Body of pancreas (tissue), 4 donors: ENCODE measurements at regions not wholly inside any gene's neighbourhood (a gene's known extent, or its start where the extent isn't known, plus 50 kb on each side); places are given as distances from the start of the nearest gene placed in this dataset.

Experiments
- ATAC-seq: fragments of 150-250 bp; one replicate; pipeline ENCODE4 v1.9.1; 2016
- DNase-seq, 4 donors: peaks; one replicate each; pipeline ENCODE4 v3.0.0-alpha.2; 2019
- H3K27ac ChIP-seq, 4 donors: fragments of 200-600 bp; sonication (generic); 1 replicate in 3 of 4; 2 replicates in 1 of 4; pipeline versions ENCODE4 v1.5.1 to v1.6.1; 2016 to 2019; ENCODE audit warnings: mild to moderate bottlenecking in 1 of 4, mixed read lengths in 1 of 4, moderate library complexity in 1 of 4
- H3K27me3 ChIP-seq, 2 donors: fragments of 200-600 bp; sonication (generic); one replicate each; pipeline ENCODE4 v1.6.0; 2016; ENCODE audit warnings: mild to moderate bottlenecking in 1 of 2
- H3K36me3 ChIP-seq, 2 donors: fragments of 200-600 bp; sonication (generic); replicated peaks in 1 of 2; 2 replicates each; pipeline ENCODE4 v1.5.1; 2016; ENCODE audit warnings: low read depth in 2 of 2; ENCODE audit not compliant: insufficient read depth in 1 of 2
- H3K4me1 ChIP-seq: fragments of 200-600 bp; sonication (generic); one replicate; pipeline ENCODE4 v1.6.0; 2016
- H3K4me3 ChIP-seq, 2 donors: fragments of 200-600 bp; sonication (generic); 1 replicate in 1 of 2; 2 replicates in 1 of 2; pipeline ENCODE4 v1.5.1; 2016 to 2019
- H3K9me3 ChIP-seq, 3 donors: fragments of 200-600 bp; sonication (generic); 1 replicate in 2 of 3; 2 replicates in 1 of 3; pipeline ENCODE4 v1.5.1; 2016
- CTCF ChIP-seq, 7 experiments: fragments of 450-650 bp in 4 of 7; fragments of 200-600 bp in 3 of 7; sonication (generic) in 3 of 7; IDR thresholded peaks; one replicate each; pipeline ENCODE4 v1.5.1; 2016 to 2019; ENCODE audit warnings: antibody characterized with exemption in 7 of 7
- POLR2A ChIP-seq, 3 donors: fragments of 450-650 bp; IDR thresholded peaks; one replicate each; pipeline ENCODE4 v1.6.1; 2016; ENCODE audit warnings: antibody characterized with exemption in 3 of 3, mild to moderate bottlenecking in 2 of 3
- WGBS, 2 donors: methylation state at CpG; one replicate each; pipeline ENCODE4 v1.1.5; 2017; 5-methylcytosine and 5-hydroxymethylcytosine counted together
- intact Hi-C: fragments of 100-400 bp; cut with DNase I; formaldehyde crosslinking; loops from one replicate; pipeline ENCODE4 v1.15.1; 2023

GRCh38 chr4:11602606-11603340, 174.1 kb upstream of the HS3ST1 start:
- Histone ChIP-seq H3K36me3 (no peaks in the 10 kb centered on the region), H3K4me1 (no peaks in the 10 kb centered on the region), H3K9me3 (no peaks in the 10 kb centered on the region), H3K27ac (no peak overlapping the region), H3K27me3 (no peaks in the 10 kb centered on the region), H3K4me3 (no peak overlapping the region)
- ATAC-seq = no peak
- intact Hi-C loops = no loop called here
- TF ChIP-seq POLR2A (IDR thresholded peaks at IDR 0.05) (no peak), CTCF (IDR thresholded peaks at IDR 0.05) (no peak)
- 39 to 66% methylated on average over 7 of the region's 7 CpGs for WGBS, 2 donors
- DNase-seq = no peak

DNA sequence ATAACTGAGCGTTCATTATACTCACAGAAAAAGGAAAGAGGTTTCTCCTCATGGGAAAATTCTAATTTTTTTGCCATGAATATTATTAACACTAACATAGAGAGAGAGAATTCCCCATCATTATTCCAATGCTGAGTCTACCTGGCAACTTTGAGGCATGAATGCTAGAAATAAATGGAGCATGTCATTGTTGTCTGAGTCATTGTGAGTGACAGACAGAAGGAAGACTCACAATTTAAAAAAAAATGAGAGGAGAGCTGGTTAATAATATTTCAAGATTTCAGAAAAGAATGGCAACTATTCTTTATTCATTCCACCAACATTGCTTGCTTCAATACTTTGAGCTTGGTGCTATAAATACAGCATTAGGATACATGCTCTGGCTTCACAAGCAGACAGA, 170.4 kb upstream of the HS3ST1 start:
- Histone ChIP-seq H3K36me3 (no peaks in the 10 kb centered on the region), H3K4me3 (no peak overlapping the region), H3K27ac (no peak overlapping the region), H3K9me3 (no peaks in the 10 kb centered on the region), H3K27me3 (no peaks in the 10 kb centered on the region), H3K4me1 (no peaks in the 10 kb centered on the region)
- ATAC-seq = no peak
- DNase-seq = no peak
- intact Hi-C loops = no loop called here
- no peak for TF ChIP-seq CTCF (IDR thresholded peaks at IDR 0.05)
- TF ChIP-seq POLR2A (IDR thresholded peaks at IDR 0.05) = no peak
- WGBS, 2 donors = 0 to 77% methylated on average over 1 of the region's 1 CpG

GRCh38 chr4:11598591-11598990, 169.9 kb upstream of the HS3ST1 start:
- Histone ChIP-seq H3K4me3 (no peak overlapping the region), H3K9me3 (no peaks in the 10 kb centered on the region), H3K4me1 (no peaks in the 10 kb centered on the region), H3K27me3 (no peaks in the 10 kb centered on the region), H3K27ac (no peak overlapping the region), H3K36me3 (no peaks in the 10 kb centered on the region)
- intact Hi-C loops = no loop called here
- no peak for ATAC-seq
- no peak for DNase-seq
- WGBS, 2 donors = 61 to 69% methylated on average over 4 of the region's 4 CpGs
- TF ChIP-seq CTCF (IDR thresholded peaks at IDR 0.05) (no peak), POLR2A (IDR thresholded peaks at IDR 0.05) (no peak)

DNA sequence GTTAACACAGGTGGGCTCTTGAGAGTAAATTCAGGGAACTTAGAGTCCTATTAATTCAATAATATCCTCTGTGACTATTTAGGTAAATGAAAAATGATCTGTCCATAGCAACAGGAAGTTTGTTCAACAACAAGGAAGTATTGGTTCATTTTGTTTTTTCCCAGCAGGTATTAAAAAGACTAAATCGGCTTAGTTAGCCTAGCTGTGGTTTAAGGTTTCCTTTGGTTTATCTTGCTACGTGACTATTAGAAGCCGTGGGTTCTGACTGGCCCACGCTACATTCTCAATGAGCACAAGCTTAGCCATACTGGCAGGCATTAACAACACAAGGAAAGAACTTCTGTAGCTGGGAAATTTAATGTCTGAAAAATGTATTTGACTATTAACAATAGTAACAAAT, 168.8 kb upstream of the HS3ST1 start:
- ATAC-seq = peak; percentile 35
- WGBS, 2 donors = 12 to 18% methylated on average over 4 of the region's 4 CpGs
- Histone ChIP-seq H3K9me3 (no peaks in the 10 kb centered on the region), H3K27me3 (no peaks in the 10 kb centered on the region), H3K27ac (peak overlapping the region in 2 of 4 donors; percentile 16 to 56), H3K4me3 (no peak overlapping the region), H3K4me1 (no peaks in the 10 kb centered on the region), H3K36me3 (no peaks in the 10 kb centered on the region)
- no peak for TF ChIP-seq POLR2A (IDR thresholded peaks at IDR 0.05)
- intact Hi-C loops = no loop called here
- DNase-seq = no peak

DNA sequence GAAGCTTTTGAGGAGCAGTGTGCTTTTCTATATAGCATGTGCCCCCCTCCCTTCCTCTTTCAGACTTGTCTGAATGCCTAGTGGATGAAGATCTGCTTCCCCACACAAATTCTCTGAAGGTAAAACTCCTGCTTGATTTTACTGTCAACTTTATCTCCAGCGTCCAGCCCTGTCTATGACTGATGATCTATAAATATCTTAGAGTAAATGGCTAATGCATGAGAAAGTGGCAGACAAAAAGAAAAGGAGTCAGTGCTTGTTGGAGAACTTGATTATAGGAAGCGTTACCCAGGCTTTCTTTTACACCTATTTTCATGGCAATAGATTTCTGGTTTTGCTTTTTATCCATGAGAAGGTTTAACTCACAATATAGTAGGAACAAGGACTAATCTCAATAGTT, 168.3 kb upstream of the HS3ST1 start:
- Histone ChIP-seq H3K27me3 (no peaks in the 10 kb centered on the region), H3K9me3 (no peaks in the 10 kb centered on the region), H3K4me3 (no peak overlapping the region), H3K4me1 (no peaks in the 10 kb centered on the region), H3K27ac (peak overlapping the region in 2 of 4 donors; percentile 16 to 56), H3K36me3 (no peaks in the 10 kb centered on the region)
- TF ChIP-seq POLR2A (IDR thresholded peaks at IDR 0.05) (no peak), CTCF (IDR thresholded peaks at IDR 0.05) (no peak)
- whole genome bisulfite sequencing, 2 donors = 27 to 29% methylated on average over 2 of the region's 2 CpGs
- intact Hi-C loops = no loop called here
- no peak for ATAC-seq
- DNase-seq = no peak
